SK-N-SH (cell line): ENCODE measurements at regions not wholly inside any gene's neighbourhood (a gene's known extent, or its start where the extent isn't known, plus 50 kb on each side); places are given as distances from the start of the nearest gene placed in this dataset.

ENCODE experiments used
- CTCF ChIA-PET: fragments of 300-600, 350-600 bp; formaldehyde crosslinking; extraction: SDS; loops from one replicate; lab custom pipeline; 2021; lab: Yijun Ruan, JAX
- POLR2A ChIA-PET: fragments of 350-600 bp; sonication (Branson Sonifier 250); formaldehyde crosslinking; extraction: SDS; loops from one replicate; lab custom pipeline; 2020; ENCODE audit warnings: antibody characterized with exemption, inconsistent platforms; lab: Yijun Ruan, JAX
- DNase-seq: peaks from one replicate; pipeline ENCODE4 v3.0.0; 2012
- H2AFZ ChIP-seq: fragments of 200-600 bp; sonication (generic); 2 replicates; pipeline ENCODE4 v1.8.1; 2016; ENCODE audit warnings: antibody characterized with exemption, mild to moderate bottlenecking, low read depth
- H3F3A ChIP-seq: fragments of 200-600 bp; sonication (generic); replicated peaks from 2 replicates; pipeline ENCODE3; 2016; ENCODE audit warnings: antibody characterized with exemption, mild to moderate bottlenecking; ENCODE audit not compliant: insufficient read depth
- H3K27ac ChIP-seq, 2 experiments: fragments of 200-500 bp in 1 of 2; fragments of 200-600 bp in 1 of 2; sonication (Bioruptor generic) in 1 of 2; sonication (generic), shearing (Covaris generic) in 1 of 2; 2 replicates each; pipeline versions ENCODE4 v1.5.1 to v1.6.1; 2014 to 2016; ENCODE audit warnings: low read depth in 2 of 2, inconsistent platforms in 1 of 2, low read length in 1 of 2, mild to moderate bottlenecking in 1 of 2, mixed read lengths in 1 of 2
- H3K27me3 ChIP-seq: fragments of 200-600 bp; sonication (generic), shearing (Covaris generic); 2 replicates; pipeline ENCODE4 v1.6.1; 2016; ENCODE audit warnings: mixed run types; ENCODE audit not compliant: insufficient read depth
- H3K36me3 ChIP-seq, 2 experiments: fragments of 200-500 bp in 1 of 2; fragments of 200-600 bp in 1 of 2; sonication (Bioruptor generic) in 1 of 2; sonication (generic) in 1 of 2; replicated peaks in 1 of 2; 2 replicates each; pipeline versions ENCODE3 to v1.5.1; 2014 to 2016; ENCODE audit warnings: low read length in 1 of 2, mild to moderate bottlenecking in 1 of 2; ENCODE audit not compliant: insufficient read depth in 2 of 2, control insufficient read depth in 1 of 2
- H3K4me1 ChIP-seq, 2 experiments: fragments of 200-500 bp in 1 of 2; fragments of 200-600 bp in 1 of 2; sonication (Bioruptor generic) in 1 of 2; sonication (generic), shearing (Covaris generic) in 1 of 2; 2 replicates each; pipeline versions ENCODE4 v1.5.1 to v1.6.1; 2014 to 2016; ENCODE audit warnings: low read depth in 1 of 2, low read length in 1 of 2, mixed run types in 1 of 2; ENCODE audit not compliant: insufficient read depth in 2 of 2, control insufficient read depth in 1 of 2
- H3K4me2 ChIP-seq: fragments of 200-600 bp; sonication (generic), shearing (Covaris generic); 2 replicates; pipeline ENCODE4 v1.6.1; 2017; ENCODE audit warnings: mixed run types
- H3K4me3 ChIP-seq, 2 experiments: fragments of 200-500 bp in 1 of 2; fragments of 200-600 bp in 1 of 2; sonication (Bioruptor generic) in 1 of 2; sonication (generic), shearing (Covaris generic) in 1 of 2; 2 replicates each; pipeline versions ENCODE4 v1.5.1 to v1.8.1; 2014 to 2016; ENCODE audit warnings: low read depth in 2 of 2, inconsistent platforms in 1 of 2, low read length in 1 of 2, mild to moderate bottlenecking in 1 of 2, mixed read lengths in 1 of 2, moderate library complexity in 1 of 2
- H3K79me2 ChIP-seq: fragments of 200-600 bp; sonication (generic); 2 replicates; pipeline ENCODE4 v1.8.1; 2017; ENCODE audit warnings: mild to moderate bottlenecking; ENCODE audit not compliant: insufficient read depth
- H3K9ac ChIP-seq: fragments of 200-600 bp; sonication (generic); 2 replicates; pipeline ENCODE4 v1.6.1; 2017; ENCODE audit warnings: mixed run types
- H3K9me2 ChIP-seq: fragments of 200-600 bp; sonication (generic); 2 replicates; pipeline ENCODE4 v1.6.1; 2017; ENCODE audit warnings: mixed run types
- H3K9me3 ChIP-seq: fragments of 200-600 bp; sonication (generic); 2 replicates; pipeline ENCODE4 v1.6.1; 2017; ENCODE audit warnings: mixed run types, mild to moderate bottlenecking, moderate library complexity
- H4K20me1 ChIP-seq: fragments of 200-600 bp; sonication (generic); 2 replicates; pipeline ENCODE4 v1.6.1; 2017; ENCODE audit warnings: mild to moderate bottlenecking, mixed run types; ENCODE audit not compliant: insufficient read depth
- ELF1 ChIP-seq: IDR thresholded peaks from 2 replicates; pipeline ENCODE4 v1.4.0; 2012
- EZH2phosphoT487 ChIP-seq: fragments of 200-600 bp; sonication (generic); IDR thresholded peaks from 2 replicates; pipeline ENCODE4 v1.6.1; 2017; ENCODE audit warnings: low read depth, mixed run types, mild to moderate bottlenecking, antibody characterized with exemption, moderate library complexity, borderline replicate concordance
- FOSL2 ChIP-seq: IDR thresholded peaks from 2 replicates; pipeline ENCODE4 v1.4.0; 2012; ENCODE audit warnings: low read depth, mild to moderate bottlenecking, moderate library complexity, borderline replicate concordance
- FOXJ3 ChIP-seq: sonication (generic); formaldehyde crosslinking; IDR thresholded peaks from 2 replicates; pipeline ENCODE4 v1.5.1; 2020; ENCODE audit warnings: mild to moderate bottlenecking, missing genetic modification reagents
- FOXM1 ChIP-seq: IDR thresholded peaks from 2 replicates; pipeline ENCODE4 v1.4.0; 2012; ENCODE audit warnings: low read depth, mild to moderate bottlenecking
- GABPA ChIP-seq: IDR thresholded peaks from 2 replicates; pipeline ENCODE4 v1.4.0; 2012; ENCODE audit warnings: low read depth, mild to moderate bottlenecking
- IRF3 ChIP-seq: fragments of 150-350 bp; IDR thresholded peaks from 2 replicates; pipeline ENCODE4 v1.6.1; 2016; ENCODE audit warnings: mild to moderate bottlenecking, low read depth, low read length
- MAX ChIP-seq: IDR thresholded peaks from 2 replicates; pipeline ENCODE4 v1.4.0; 2012; ENCODE audit warnings: low read depth
- MEF2A ChIP-seq: IDR thresholded peaks from 2 replicates; pipeline ENCODE4 v1.4.0; 2012; ENCODE audit warnings: low read depth, borderline replicate concordance
- MXI1 ChIP-seq: IDR thresholded peaks from 2 replicates; pipeline ENCODE4 v1.6.1; 2012; ENCODE audit warnings: mild to moderate bottlenecking, low read depth, low read length, improper control_type of control experiment
- NFIC ChIP-seq: IDR thresholded peaks from 2 replicates; pipeline ENCODE4 v1.4.0; 2012; ENCODE audit warnings: borderline replicate concordance
- NRF1 ChIP-seq: IDR thresholded peaks from 2 replicates; pipeline ENCODE4 v1.6.1; 2012; ENCODE audit warnings: low read depth, mild to moderate bottlenecking, low read length
- POLR2AphosphoS5 ChIP-seq: IDR thresholded peaks from 2 replicates; pipeline ENCODE4 v1.6.1; 2012; ENCODE audit warnings: low read depth, low read length
- RCOR1 ChIP-seq: fragments of 150-350 bp; IDR thresholded peaks from 2 replicates; pipeline ENCODE4 v1.6.1; 2017; ENCODE audit warnings: antibody characterized with exemption, low read length
- RFX5 ChIP-seq: IDR thresholded peaks from 2 replicates; pipeline ENCODE4 v1.6.1; 2012; ENCODE audit warnings: mild to moderate bottlenecking, improper control_type of control experiment, low read length
- RXRA ChIP-seq: IDR thresholded peaks from 2 replicates; pipeline ENCODE4 v1.4.0; 2012; ENCODE audit warnings: low read depth, mild to moderate bottlenecking, borderline replicate concordance
- SIN3A ChIP-seq: IDR thresholded peaks from 2 replicates; pipeline ENCODE4 v1.6.1; 2012; ENCODE audit warnings: low read depth, mild to moderate bottlenecking, low read length, moderate library complexity, borderline replicate concordance
- SMC3 ChIP-seq: IDR thresholded peaks from 2 replicates; pipeline ENCODE4 v1.6.1; 2012; ENCODE audit warnings: low read depth, low read length, improper control_type of control experiment
- TCF12 ChIP-seq: IDR thresholded peaks from 2 replicates; pipeline ENCODE4 v1.4.0; 2012
- TEAD4 ChIP-seq: IDR thresholded peaks from 2 replicates; pipeline ENCODE4 v1.4.0; 2012; ENCODE audit warnings: mild to moderate bottlenecking, borderline replicate concordance; ENCODE audit not compliant: insufficient read depth
- USF1 ChIP-seq: IDR thresholded peaks from 2 replicates; pipeline ENCODE4 v1.4.0; 2012; ENCODE audit warnings: low read depth, borderline replicate concordance
- USF2 ChIP-seq: fragments of 150-350 bp; IDR thresholded peaks from 2 replicates; pipeline ENCODE4 v1.6.1; 2017; ENCODE audit warnings: antibody characterized with exemption, low read length, low read depth, borderline replicate concordance
- YY1 ChIP-seq: IDR thresholded peaks from 2 replicates; pipeline ENCODE4 v1.4.0; 2012; ENCODE audit warnings: low read depth, mild to moderate bottlenecking
- WGBS: methylation state at CpG from one replicate; pipeline ENCODE4 v1.1.6; 2017; ENCODE audit warnings: low lambda C conversion rate; 5-methylcytosine and 5-hydroxymethylcytosine counted together

GRCh38 chr10:28853195-28853594 is 175.9 kb downstream of the BAMBI start:
- no peaks in the 10 kb centered on the region for H3K36me3 ChIP-seq
- POLR2A ChIA-PET, result no interaction called here

GRCh38 chr10:28857164-28857563 is 179.8 kb downstream of the BAMBI start:
- no peak overlapping the region for H3K9ac ChIP-seq
- no peak overlapping the region for H2AFZ ChIP-seq
- 79% methylated on average over 2 of the region's 2 CpGs for WGBS
- H3K4me1 ChIP-seq, result no peaks in the 10 kb centered on the region
- no peak overlapping the region for H3K4me3 ChIP-seq
- no peaks in the 10 kb centered on the region for H3K79me2 ChIP-seq
- no peaks in the 10 kb centered on the region for H3K9me2 ChIP-seq
- H3K27ac ChIP-seq, result no peak overlapping the region
- DNase-seq, result no peak
- no peaks in the 10 kb centered on the region for H3K9me3 ChIP-seq
- H3F3A ChIP-seq, result peaks cover 2% of the 10 kb centered on the region
- no peaks in the 10 kb centered on the region for H3K36me3 ChIP-seq
- POLR2A ChIA-PET, result no interaction called here
- CTCF ChIA-PET, result no interaction called here
- H3K4me2 ChIP-seq, result no peak overlapping the region
- no peaks in the 10 kb centered on the region for H4K20me1 ChIP-seq
- H3K27me3 ChIP-seq, result peaks cover 9% of the 10 kb centered on the region; the same call in 1 of the 2 replicates
- TF ChIP-seq RCOR1, result no peak
- TF ChIP-seq IRF3, result no peak
- TF ChIP-seq YY1, result no peak
- TF ChIP-seq MXI1, result no peak
- TF ChIP-seq SIN3A, result no peak
- no peak for TF ChIP-seq TCF12
- no peak for TF ChIP-seq TEAD4
- TF ChIP-seq SMC3, result no peak
- no peak for TF ChIP-seq MEF2A
- TF ChIP-seq MAX, result no peak
- TF ChIP-seq EZH2phosphoT487, result no peak

More at GRCh38 chr10:28853195-28853594, 175.9 kb downstream of the BAMBI start:
- peaks cover 0 to 9% of the 10 kb centered on the region in 2 experiments; a peak in 2 of 4 replicates for H3K4me1 ChIP-seq
- H4K20me1 ChIP-seq, result no peaks in the 10 kb centered on the region
- no peaks in the 10 kb centered on the region for H3K79me2 ChIP-seq
- H3K4me3 ChIP-seq, result no peak overlapping the region
- peaks cover 18% of the 10 kb centered on the region; the same call in 1 of the 2 replicates for H3K27me3 ChIP-seq
- H3K9me2 ChIP-seq, result no peaks in the 10 kb centered on the region
- peaks cover 3% of the 10 kb centered on the region for H3F3A ChIP-seq
- CTCF ChIA-PET, result no interaction called here
- no peak overlapping the region for H2AFZ ChIP-seq
- 44% methylated on average over 5 of the region's 5 CpGs for WGBS
- no peak overlapping the region for H3K27ac ChIP-seq
- H3K9ac ChIP-seq, result no peak overlapping the region
- DNase-seq, result no peak
- no peak overlapping the region for H3K4me2 ChIP-seq
- H3K9me3 ChIP-seq, result no peaks in the 10 kb centered on the region
- TF ChIP-seq ELF1 (no peak), POLR2AphosphoS5 (no peak), RXRA (no peak), FOSL2 (no peak), MEF2A (no peak), RCOR1 (no peak), TEAD4 (no peak), GABPA (no peak), RFX5 (no peak), USF2 (no peak), TCF12 (no peak), NFIC (no peak), USF1 (no peak), FOXJ3 (CRISPR knock-in tag) (no peak), SIN3A (no peak), FOXM1 (no peak), MAX (no peak), NRF1 (no peak), IRF3 (no peak)
